ENCODE measurements at regions not wholly inside any gene's neighbourhood (a gene's known extent, or its start where the extent isn't known, plus 50 kb on each side); places are given as distances from the start of the nearest gene placed in this dataset.
A peak's percentile ranks its signal among the peaks of the same experiment; 100 is the strongest.

- peaks cover 2% of the 10 kb centered on the region for H3K36me3 Mint-ChIP-seq
- H3K27me3 Mint-ChIP-seq: no peaks in the 10 kb centered on the region
- CTCF ChIA-PET: no interaction called here
- H3K9me3 Mint-ChIP-seq: peaks cover 3% of the 10 kb centered on the region
- no peaks in the 10 kb centered on the region for H3K4me1 Mint-ChIP-seq
- no peak overlapping the region for H3K27ac Mint-ChIP-seq
- H3K4me3 Mint-ChIP-seq: no peak overlapping the region
- DNase-seq: no peak
Observed at GRCh38 chr6:21409231-21409630, 184.3 kb upstream of the SOX4 start.

DNA sequence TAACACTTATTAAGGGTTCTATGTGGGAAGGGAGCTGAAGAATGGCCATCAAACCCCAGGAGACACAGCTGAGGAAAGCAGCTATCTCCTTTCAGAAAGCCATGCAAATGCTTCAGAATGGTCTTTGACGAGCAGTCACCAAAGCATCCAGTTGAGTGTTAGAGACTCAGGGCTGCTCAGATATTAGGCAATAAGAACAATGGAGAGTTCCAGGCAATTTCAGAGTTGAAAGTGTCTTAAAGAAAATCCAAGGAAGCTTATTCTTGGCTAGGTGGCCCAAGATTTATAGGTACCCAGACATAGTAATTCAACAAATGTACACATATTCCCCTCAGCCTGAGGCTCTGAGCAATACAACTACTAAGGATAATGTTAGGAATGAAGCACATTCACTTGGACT lies 180.1 kb upstream of the SOX4 start:
- CTCF ChIA-PET: no interaction called here
- no peak overlapping the region for H3K4me3 Mint-ChIP-seq
- no peaks in the 10 kb centered on the region for H3K4me1 Mint-ChIP-seq
- H3K36me3 Mint-ChIP-seq: no peaks in the 10 kb centered on the region
- no peak for DNase-seq
- no peak overlapping the region for H3K27ac Mint-ChIP-seq
- no peaks in the 10 kb centered on the region for H3K9me3 Mint-ChIP-seq
- no peaks in the 10 kb centered on the region for H3K27me3 Mint-ChIP-seq

DNA sequence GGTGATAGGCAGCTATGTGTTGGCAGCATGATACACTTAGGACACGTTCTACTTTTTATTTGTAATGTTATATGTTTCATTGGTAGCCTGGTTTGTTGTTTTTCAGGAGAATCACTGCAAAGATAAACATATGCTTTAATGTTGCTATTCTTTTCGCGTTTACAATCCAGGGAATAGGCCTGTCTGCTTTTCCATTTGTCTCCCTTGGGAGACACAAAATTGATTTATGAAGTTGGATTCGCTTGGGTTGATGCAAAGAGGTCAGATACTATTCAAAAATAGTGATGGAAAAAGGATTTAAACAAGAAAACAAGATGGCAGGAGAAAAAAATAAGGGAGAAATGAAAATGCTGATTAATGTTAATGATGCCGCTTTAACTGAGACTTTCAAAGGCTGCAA lies 179.5 kb upstream of the SOX4 start:
- CTCF ChIA-PET: no interaction called here
- Mint-ChIP-seq H3K27ac (no peak overlapping the region), H3K27me3 (no peaks in the 10 kb centered on the region), H3K9me3 (no peaks in the 10 kb centered on the region), H3K4me1 (no peaks in the 10 kb centered on the region), H3K4me3 (no peak overlapping the region), H3K36me3 (no peaks in the 10 kb centered on the region)
- no peak for DNase-seq

DNA sequence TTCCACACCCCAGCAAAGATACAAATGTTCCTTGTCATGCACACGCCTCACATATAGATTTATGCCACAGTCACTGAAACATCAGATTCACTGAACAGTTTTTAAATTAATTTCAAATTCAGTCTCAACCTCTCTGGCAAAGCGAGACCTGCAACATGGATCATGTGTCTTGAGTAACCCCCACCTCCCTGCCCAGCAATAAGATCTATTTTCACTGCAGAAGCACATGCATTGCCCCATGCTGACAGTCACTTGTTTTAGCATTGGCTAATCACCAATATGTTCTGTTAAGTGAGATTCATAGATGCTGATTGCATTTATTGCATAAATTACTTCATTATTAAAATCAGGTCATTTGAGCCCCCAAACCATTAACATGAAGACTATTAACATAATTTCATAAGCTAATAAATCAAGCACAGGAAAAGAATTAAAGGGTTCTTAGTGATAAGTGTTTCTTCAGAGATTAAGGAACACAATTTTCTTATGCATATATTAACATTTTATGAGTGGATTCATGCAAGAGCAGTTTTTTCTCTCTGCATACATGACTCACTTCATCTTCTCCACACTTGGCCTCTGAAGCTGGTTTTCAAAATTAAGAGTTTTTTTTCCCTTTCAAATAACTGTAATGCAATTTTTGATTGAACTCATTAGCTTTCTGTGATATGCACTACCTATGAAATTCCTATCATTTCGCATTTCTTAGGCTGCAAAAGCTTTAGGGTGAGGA lies 173.2 kb upstream of the SOX4 start:
- no peak overlapping the region for H3K4me3 Mint-ChIP-seq
- H3K36me3 Mint-ChIP-seq: no peaks in the 10 kb centered on the region
- no peaks in the 10 kb centered on the region for H3K4me1 Mint-ChIP-seq
- no peaks in the 10 kb centered on the region for H3K9me3 Mint-ChIP-seq
- H3K27ac Mint-ChIP-seq: no peak overlapping the region
- H3K27me3 Mint-ChIP-seq: no peaks in the 10 kb centered on the region
- CTCF ChIA-PET: no interaction called here
- DNase-seq: no peak

DNA sequence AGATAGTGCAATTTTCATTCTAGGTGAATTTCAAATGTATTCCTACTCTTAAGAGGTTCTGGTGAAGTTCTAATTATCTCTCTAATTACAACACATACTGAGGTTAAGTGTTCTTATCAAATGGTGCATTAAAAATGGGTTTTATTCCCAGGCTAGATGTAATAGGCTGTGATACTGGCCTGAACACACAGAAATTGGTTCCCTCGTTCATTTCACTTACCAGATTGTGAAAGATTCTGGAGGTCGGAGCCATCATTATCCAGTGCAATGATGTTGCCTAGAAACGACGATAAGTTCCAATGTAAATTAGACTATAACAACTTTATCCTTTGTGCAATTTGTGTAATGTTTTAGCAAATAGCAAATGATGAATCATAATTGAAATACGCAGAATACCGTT lies 172.6 kb upstream of the SOX4 start:
- Mint-ChIP-seq H3K9me3 (no peaks in the 10 kb centered on the region), H3K36me3 (no peaks in the 10 kb centered on the region), H3K27ac (no peak overlapping the region), H3K4me1 (no peaks in the 10 kb centered on the region), H3K4me3 (no peak overlapping the region), H3K27me3 (no peaks in the 10 kb centered on the region)
- CTCF ChIA-PET: no interaction called here
- no peak for DNase-seq

DNA sequence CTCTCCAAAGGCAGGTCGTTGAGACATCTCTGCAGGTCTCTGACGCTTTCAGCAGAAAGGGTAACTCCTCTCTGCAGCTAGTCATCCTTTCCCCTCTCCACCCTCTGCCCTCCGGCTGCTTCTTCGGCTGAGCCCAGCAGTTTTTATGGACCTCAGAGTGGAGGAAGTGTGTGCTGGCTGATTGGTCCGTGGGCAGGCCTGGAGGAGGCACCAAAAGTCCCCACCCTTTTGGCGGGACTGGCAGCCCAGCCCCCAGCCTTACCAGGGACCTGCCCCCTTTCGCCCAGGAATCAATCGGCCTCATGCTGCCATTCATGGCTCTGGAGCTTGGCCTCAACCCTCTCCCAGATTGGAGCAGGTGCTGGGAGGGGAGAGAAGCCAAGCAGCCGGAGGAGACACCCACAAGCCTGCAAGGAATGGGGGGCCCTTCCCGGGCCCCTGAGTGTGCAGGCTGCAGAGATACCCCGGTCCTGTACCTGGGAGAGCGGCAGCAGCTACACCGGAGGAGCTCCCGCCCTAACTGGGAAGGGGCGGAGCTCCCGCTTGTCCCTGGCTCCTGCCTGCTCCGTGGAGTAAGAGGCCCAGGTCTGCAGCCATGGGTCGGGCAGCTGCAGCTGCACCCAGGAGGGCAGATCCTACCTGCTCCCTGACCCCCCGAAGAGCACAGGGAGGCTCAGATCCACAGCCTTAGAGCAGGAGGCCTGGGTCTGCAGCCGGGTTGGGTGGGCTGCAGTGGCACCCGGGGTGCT lies 170.3 kb upstream of the SOX4 start:
- no peaks in the 10 kb centered on the region for H3K36me3 Mint-ChIP-seq
- no peaks in the 10 kb centered on the region for H3K4me1 Mint-ChIP-seq
- H3K27ac Mint-ChIP-seq: no peak overlapping the region
- no peak overlapping the region for H3K4me3 Mint-ChIP-seq
- no peak for DNase-seq
- CTCF ChIA-PET: no interaction called here
- no peaks in the 10 kb centered on the region for H3K9me3 Mint-ChIP-seq
- H3K27me3 Mint-ChIP-seq: no peaks in the 10 kb centered on the region

DNA sequence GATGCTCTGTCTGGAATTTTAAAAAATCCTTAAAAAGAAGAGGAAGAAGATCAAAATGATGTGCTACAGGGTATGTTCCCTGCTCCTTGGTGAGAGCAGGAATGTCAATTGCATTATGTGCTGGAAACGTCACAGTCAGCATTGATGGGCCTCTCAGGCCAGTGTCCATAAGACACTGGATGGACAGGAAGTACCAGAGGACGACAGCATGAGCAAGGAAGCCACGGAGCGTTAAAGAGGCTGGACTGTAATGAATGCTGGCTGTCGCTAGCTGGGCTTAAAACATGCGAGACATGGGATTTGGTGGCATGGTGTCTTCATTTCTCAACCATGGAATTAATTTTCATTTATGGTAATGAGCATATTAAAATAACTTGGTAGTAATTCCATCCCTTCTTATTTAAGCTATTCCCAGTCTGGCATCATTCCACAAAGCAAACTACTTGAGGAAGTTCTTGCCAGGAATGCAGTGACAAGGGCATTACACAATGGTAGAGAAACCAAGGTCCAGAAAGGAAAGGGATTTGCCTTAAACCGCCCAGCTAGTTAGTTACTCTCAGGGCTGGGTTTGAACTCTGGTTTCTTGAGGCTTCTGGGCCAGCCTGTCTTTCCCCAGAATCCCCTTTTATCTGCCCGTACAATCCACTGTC lies 166.6 kb upstream of the SOX4 start:
- CTCF ChIA-PET: no interaction called here
- Mint-ChIP-seq H3K4me3 (no peak overlapping the region), H3K27me3 (no peaks in the 10 kb centered on the region), H3K4me1 (no peaks in the 10 kb centered on the region), H3K27ac (no peak overlapping the region), H3K9me3 (no peaks in the 10 kb centered on the region), H3K36me3 (no peaks in the 10 kb centered on the region)
- no peak for DNase-seq

DNA sequence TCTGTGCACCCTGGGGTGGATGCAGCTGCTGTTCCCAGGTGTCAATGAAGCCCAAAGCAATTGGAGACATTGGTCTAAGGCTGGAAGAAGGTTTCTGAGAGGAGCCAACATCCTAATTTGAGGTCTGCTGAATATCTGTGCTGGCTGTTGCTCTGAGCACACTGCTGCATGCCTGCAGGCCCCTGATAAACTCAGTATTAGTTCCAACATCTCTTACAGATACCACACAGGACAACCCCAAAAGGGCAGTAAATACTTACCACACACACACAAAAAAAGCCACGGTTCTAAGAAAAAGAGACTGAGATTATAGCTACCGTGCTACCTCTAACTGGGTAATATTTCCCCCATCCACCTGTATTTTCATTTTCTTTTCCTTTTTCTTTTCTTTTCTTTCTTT lies 164.3 kb upstream of the SOX4 start:
- no peaks in the 10 kb centered on the region for H3K4me1 Mint-ChIP-seq
- no peaks in the 10 kb centered on the region for H3K9me3 Mint-ChIP-seq
- H3K36me3 Mint-ChIP-seq: no peaks in the 10 kb centered on the region
- no peak overlapping the region for H3K27ac Mint-ChIP-seq
- no peak for DNase-seq
- H3K4me3 Mint-ChIP-seq: no peak overlapping the region
- no peaks in the 10 kb centered on the region for H3K27me3 Mint-ChIP-seq
- CTCF ChIA-PET: no interaction called here

DNA sequence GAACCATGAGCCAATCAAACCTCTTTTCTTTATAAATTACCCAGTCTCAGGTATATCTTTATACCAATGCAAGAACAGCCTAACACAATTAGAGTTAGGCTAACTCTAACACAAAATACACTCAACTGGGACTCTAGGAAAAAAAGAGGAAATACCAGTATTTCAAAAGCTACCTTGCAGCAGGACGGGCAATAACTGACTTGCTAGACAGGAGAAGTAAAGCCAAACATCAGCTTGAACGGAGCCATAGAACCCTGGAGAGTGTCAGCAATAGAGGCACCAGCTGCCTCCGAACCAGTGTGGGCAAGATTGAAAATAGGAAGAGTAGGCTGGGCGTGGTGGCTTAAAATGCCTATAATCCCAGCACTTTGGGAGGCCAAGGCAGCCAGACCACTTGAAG lies 162.0 kb upstream of the SOX4 start:
- H3K9me3 Mint-ChIP-seq: no peaks in the 10 kb centered on the region
- DNase-seq: no peak
- H3K27ac Mint-ChIP-seq: no peak overlapping the region
- CTCF ChIA-PET: no interaction called here
- H3K4me1 Mint-ChIP-seq: no peaks in the 10 kb centered on the region
- no peak overlapping the region for H3K4me3 Mint-ChIP-seq
- peaks cover 2% of the 10 kb centered on the region for H3K27me3 Mint-ChIP-seq
- H3K36me3 Mint-ChIP-seq: no peaks in the 10 kb centered on the region

- DNase-seq: no peak
- Mint-ChIP-seq H3K27ac (no peak overlapping the region), H3K9me3 (no peaks in the 10 kb centered on the region), H3K4me1 (peaks cover 18% of the 10 kb centered on the region), H3K36me3 (no peaks in the 10 kb centered on the region), H3K27me3 (peaks cover 4% of the 10 kb centered on the region), H3K4me3 (no peak overlapping the region)
- CTCF ChIA-PET: no interaction called here
Observed at GRCh38 chr6:21436625-21437024, 156.9 kb upstream of the SOX4 start.

GRCh38 chr6:21437581-21437980 lies 156.0 kb upstream of the SOX4 start:
- peaks cover 18% of the 10 kb centered on the region for H3K4me1 Mint-ChIP-seq
- no peaks in the 10 kb centered on the region for H3K9me3 Mint-ChIP-seq
- H3K27ac Mint-ChIP-seq: no peak overlapping the region
- H3K36me3 Mint-ChIP-seq: no peaks in the 10 kb centered on the region
- DNase-seq: no peak
- peaks cover 4% of the 10 kb centered on the region for H3K27me3 Mint-ChIP-seq
- no peak overlapping the region for H3K4me3 Mint-ChIP-seq
- CTCF ChIA-PET: no interaction called here

DNA sequence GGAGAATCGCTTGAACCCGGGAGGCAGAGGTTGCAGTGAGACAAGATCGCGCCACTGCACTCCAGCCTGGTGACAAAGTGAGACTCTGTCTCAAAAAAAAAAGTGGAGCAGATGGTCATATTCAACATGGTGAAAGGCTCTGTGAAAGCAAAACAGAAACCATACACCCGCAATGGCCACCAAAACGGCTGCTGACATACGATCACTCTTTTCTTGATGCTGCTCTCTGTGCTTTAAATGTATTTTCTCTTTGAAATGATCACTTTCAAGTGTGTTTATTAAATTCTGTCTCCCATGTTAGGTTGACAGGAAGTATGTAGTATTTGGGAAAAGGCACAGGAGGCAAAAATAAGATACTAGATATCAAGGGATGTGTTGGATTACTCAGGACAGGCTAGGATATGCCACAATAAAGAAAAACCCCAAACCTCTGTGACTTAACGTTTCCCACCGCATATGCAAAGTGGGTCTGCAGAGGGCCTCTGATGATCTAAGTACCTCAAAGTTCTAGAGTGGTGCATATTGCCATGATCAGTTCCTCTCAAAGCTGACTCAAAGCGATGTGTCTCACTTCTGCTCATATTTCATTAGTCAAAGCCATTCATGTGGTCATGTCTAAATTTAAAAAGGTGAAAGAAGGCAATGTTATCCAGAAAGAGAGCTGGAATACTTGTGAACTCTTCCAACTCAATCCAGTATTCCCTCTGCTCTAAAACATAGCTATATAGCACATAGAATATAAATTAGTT lies 155.1 kb upstream of the SOX4 start:
- H3K27ac Mint-ChIP-seq: no peak overlapping the region

DNA sequence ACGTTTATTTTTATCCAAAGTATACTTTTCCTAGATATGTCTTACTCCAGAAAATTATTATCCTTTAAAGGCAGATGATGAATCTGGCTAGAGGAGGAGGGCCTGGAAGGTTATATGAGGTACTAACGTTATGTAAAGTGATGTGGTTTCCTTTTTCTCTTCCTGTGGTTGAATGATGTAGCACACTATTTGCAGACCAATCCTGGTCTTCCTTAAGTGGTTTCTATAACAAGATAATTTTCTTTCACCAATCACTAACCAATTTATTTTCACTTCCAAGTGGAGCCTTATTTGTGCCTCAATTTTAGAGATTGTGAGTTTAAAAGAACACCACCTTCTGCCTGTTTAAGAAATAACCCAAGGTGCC lies 154.6 kb upstream of the SOX4 start:
- CTCF ChIA-PET: no interaction called here
- Mint-ChIP-seq H3K36me3 (no peaks in the 10 kb centered on the region), H3K27ac (no peak overlapping the region), H3K4me3 (no peak overlapping the region), H3K9me3 (no peaks in the 10 kb centered on the region), H3K4me1 (peaks cover 18% of the 10 kb centered on the region), H3K27me3 (peaks cover 4% of the 10 kb centered on the region)
- no peak for DNase-seq

More for the DNA sequence above, 155.1 kb upstream of the SOX4 start:
- Mint-ChIP-seq H3K4me3 (no peak overlapping the region), H3K27me3 (peaks cover 4% of the 10 kb centered on the region), H3K9me3 (no peaks in the 10 kb centered on the region), H3K4me1 (peaks cover 18% of the 10 kb centered on the region), H3K36me3 (no peaks in the 10 kb centered on the region)
- peak; percentile 23 for DNase-seq
- CTCF ChIA-PET: no interaction called here

- no peaks in the 10 kb centered on the region for H3K9me3 Mint-ChIP-seq
- peaks cover 10% of the 10 kb centered on the region for H3K27me3 Mint-ChIP-seq
- no peak overlapping the region for H3K27ac Mint-ChIP-seq
- H3K4me1 Mint-ChIP-seq: peaks cover 18% of the 10 kb centered on the region
- CTCF ChIA-PET: no interaction called here
- H3K4me3 Mint-ChIP-seq: no peak overlapping the region
- no peak for DNase-seq
- H3K36me3 Mint-ChIP-seq: no peaks in the 10 kb centered on the region
Observed at GRCh38 chr6:21441386-21441785, 152.2 kb upstream of the SOX4 start.
